ENCODE measurements at regions not wholly inside any gene's neighbourhood (a gene's known extent, or its start where the extent isn't known, plus 50 kb on each side); places are given as distances from the start of the nearest gene placed in this dataset.

- Histone ChIP-seq H3K4me3 (no peak overlapping the region), H3K27ac (no peak overlapping the region), H3K9me3 (no peaks in the 10 kb centered on the region), H3K36me3 (no peaks in the 10 kb centered on the region), H3K4me1 (no peaks in the 10 kb centered on the region), H3K27me3 (no peaks in the 10 kb centered on the region)
- no peak for TF ChIP-seq POLR2A (IDR thresholded peaks at IDR 0.05)
- TF ChIP-seq CTCF (IDR thresholded peaks at IDR 0.05): no peak
- TF ChIP-seq EP300 (IDR thresholded peaks at IDR 0.05): no peak
- TF ChIP-seq POLR2AphosphoS5 (IDR thresholded peaks at IDR 0.05): no peak
- WGBS: 77% methylated on average over 4 of the region's 4 CpGs
- no peak for DNase-seq (ENCODE audit: low spot score in 2 of 2)
Observed at GRCh38 chr17:55561973-55562495, 50.8 kb upstream of the SMIM36 start.

- 92% methylated on average over 25 of the region's 26 CpGs for WGBS
- no peaks in the 10 kb centered on the region for H3K4me1 ChIP-seq
- no peak overlapping the region for H3K27ac ChIP-seq
- H3K27me3 ChIP-seq: no peaks in the 10 kb centered on the region
- H3K36me3 ChIP-seq: no peaks in the 10 kb centered on the region
- no peak for TF ChIP-seq POLR2AphosphoS5 (IDR thresholded peaks at IDR 0.05)
- TF ChIP-seq POLR2A (IDR thresholded peaks at IDR 0.05): no peak
- TF ChIP-seq CTCF (IDR thresholded peaks at IDR 0.05): no peak
- DNase-seq (ENCODE audit: low spot score in 2 of 2): no peak
- H3K9me3 ChIP-seq: no peaks in the 10 kb centered on the region
- H3K4me3 ChIP-seq: no peak overlapping the region
Observed at GRCh38 chr17:55561316-55561972, 50.2 kb upstream of the SMIM36 start.
